GM21825 (cell line): ENCODE measurements at regions not wholly inside any gene's neighbourhood (a gene's known extent, or its start where the extent isn't known, plus 50 kb on each side); places are given as distances from the start of the nearest gene placed in this dataset.
A peak's percentile ranks its signal among the peaks of the same experiment; 100 is the strongest.

Experiments
- ATAC-seq: cut with Tn5 transposase; IDR thresholded peaks from one replicate; pipeline ENCODE4 v1.9.1; 2021; ENCODE audit warnings: mild to moderate bottlenecking, moderate library complexity; ENCODE audit not compliant: unreplicated experiment

DNA sequence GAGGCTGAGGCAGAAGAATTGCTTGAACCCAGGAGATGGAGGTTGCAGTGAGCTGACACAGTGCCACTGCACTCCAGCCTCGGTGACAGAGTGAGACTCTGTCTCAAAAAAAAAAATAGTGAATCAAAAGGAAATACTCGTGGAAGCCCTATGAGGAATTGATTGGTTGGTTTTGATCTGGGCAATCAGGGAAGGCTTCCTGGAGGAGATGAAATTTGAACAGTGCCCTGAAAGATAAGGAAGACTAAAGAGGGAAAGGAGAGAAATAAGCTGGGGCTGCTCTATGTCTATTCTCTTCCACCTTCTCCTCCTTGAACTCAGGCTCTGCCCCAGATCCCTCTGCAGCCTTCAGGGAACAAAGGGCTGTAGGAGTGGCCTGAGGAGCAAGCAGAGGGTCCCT lies 54.1 kb downstream of the IRF2BPL start:
- ATAC-seq = no peak

- no peak for ATAC-seq
These were observed 57.0 kb downstream of the IRF2BPL start for GRCh38 chr14:76971549-76971948.

DNA sequence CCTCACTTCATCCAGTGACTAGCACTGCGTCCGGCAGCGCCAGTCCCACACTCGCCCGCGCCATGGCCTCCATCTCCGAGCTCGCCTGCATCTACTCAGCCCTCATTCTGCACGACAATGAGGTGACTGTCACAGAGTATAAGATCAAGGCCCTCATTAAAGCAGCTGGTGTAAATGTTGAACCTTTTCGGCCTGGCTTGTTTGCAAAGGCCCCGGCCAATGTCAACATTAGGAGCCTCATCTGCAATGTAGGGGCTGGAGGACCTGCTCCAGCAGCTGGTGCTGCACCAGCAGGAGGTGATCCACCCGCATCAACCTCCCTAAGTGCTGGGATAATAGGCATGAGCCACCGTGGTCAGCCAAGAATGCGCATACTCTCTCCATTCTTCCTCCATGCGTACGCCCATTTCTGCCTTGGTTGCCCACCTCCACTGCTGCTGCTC lies 59.9 kb downstream of the IRF2BPL start:
- ATAC-seq = no peak

DNA sequence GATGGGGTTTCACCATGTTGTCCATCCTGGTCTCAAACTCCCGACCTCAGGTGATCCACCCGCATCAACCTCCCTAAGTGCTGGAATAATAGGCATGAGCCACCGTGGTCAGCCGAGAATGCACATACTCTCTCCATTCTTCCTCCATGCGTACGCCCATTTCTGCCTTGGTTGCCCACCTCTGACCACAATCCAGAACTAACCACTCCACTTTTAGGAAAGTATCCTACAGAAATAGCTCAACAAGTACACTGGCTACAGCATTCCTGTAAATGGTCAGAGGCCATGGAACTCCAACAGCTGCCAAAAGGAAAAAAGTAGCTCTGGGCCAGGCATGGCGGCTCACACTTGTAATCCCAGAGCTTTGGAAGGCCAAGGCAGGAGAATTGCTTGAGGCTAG lies 60.7 kb downstream of the IRF2BPL start:
- no peak for ATAC-seq

DNA sequence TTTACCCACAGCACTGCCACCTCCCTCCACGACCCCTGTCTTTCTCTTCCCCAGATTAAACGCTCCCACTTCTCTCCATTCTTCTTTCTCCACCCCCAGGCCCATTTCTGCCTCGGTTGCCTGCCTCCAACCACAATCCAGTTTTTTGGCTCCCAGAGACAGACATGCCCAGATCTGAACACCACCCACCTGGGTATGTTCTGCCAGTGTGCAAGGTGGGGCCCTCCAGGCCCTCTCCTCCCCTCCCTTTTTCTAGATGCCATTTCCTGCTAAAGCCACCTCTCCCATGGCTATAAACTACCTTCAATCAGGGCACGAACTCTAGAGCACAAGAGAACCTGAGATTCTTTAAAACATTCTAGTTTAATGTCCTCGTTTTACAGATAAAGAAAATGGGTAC lies 63.3 kb downstream of the IRF2BPL start:
- ATAC-seq = no peak

DNA sequence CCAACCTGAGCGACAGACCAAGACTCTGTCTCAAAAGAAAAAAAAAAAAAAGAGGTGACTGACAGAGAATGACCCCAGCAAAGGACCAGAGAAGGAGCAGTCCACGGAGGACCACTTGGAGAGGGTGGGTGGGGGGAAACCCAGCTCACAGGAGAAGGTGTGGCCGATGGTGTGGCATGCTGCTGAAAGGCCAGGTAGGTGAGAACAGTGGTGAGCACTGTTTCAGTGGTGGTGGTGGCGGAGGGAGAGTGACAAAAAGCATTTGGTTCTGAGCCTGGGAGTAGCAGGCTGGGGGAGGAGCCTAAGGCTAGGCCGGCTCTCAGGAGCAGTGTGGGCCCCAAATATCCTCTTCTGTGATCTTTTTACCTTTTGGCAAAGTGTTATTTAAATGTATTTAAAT lies 63.8 kb downstream of the IRF2BPL start:
- no peak for ATAC-seq

GRCh38 chr14:76963372-76963771 lies 65.1 kb downstream of the IRF2BPL start:
- no peak for ATAC-seq

DNA sequence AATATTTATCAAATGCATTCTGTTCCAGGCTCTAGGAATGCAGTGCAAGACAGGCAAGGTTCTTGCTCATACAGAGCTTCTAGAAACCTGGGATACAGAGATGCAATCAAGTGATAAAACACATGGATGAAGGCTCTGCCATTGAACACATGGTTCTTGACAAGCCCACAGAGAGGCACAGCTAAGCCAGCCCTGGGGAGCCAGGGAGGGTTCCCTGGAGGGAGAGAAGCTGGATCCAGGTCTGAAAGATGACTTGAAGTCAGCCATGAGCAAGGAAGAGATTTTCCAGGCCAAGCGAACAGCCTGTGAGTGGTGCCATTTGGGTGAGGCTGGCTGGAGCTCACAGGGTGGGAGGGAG lies 66.2 kb downstream of the IRF2BPL start:
- ATAC-seq = no peak

DNA sequence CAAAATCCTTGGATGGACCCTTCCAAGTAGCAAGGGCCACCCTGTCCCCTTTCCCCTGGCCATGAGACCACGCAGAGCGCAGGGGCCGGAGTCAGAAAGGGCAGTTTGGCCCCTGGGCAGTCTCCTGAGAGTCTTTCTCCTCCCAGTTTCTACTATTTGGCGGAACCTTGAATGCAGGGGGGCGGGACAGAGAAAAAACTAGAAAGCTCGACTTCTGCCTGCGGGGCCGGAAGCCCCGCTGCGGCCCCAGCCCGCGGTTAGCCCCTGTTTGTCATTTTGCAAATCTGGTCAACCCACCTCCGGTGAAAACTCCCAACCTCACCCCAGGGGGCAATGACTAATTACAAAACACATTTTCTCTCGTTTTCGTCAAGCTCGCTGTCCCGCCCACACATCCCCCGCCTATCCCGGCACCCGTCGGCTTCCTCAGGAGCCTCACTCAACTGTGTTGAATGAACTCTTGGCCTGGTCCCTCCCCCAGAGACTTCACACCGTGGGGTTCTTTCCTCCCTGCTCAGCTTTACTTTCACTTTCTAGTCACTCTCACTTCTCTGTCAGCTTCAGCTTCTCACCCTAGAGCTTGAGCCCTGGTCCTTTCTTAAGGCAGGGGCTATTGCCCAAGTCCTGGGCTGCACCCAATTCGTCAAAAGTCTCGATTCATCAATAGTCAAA lies 66.7 kb downstream of the IRF2BPL start:
- ATAC-seq = peak; percentile 89

- ATAC-seq = no peak
These were observed 69.4 kb downstream of the IRF2BPL start for GRCh38 chr14:76958980-76959710.

DNA sequence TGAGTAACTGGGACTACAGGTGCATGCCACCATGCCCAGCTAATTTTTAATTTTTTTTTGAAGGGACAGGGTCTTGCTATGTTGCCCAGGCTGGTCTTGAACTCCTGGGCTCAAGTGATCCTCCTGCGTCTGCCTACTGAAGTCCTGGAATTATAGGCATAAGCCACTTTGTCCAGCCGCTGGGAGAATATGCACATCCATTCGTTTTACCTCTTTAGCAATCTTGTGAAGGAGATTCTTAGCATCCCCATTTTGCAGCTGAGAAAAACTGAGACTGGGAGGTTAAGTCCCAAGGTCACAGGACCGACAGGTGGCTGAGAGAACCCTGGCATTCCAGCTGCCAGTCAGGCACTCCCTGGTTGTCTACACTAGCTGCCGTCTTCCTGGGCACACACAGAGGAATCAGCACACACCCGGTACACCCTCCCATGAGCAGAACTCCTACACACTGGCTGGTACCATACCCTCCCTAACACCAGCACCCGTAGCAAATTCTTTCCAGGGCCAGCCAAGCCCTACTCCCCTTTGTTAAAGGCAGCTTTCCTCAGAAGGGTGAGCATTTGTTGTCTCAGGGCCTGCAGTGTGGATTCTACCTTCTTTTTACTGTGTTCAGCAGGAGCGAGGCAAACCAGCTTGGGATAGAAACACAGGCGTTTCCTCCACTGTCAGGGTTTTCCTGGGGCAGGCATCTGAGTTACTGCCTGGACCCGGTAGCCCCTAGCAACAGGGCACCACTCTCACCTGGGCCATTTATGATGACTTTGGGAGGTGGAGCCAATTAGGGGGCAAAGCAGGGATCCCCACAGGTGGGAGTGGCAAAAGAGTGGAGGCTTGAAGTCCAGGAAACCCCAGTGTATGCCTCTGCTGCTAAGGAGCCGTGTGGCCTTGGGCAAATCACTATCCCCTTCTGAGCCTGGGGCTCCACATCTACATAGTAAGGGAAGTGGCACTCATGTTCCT lies 70.2 kb downstream of the IRF2BPL start:
- ATAC-seq = no peak

- ATAC-seq = no peak
These were observed 71.2 kb downstream of the IRF2BPL start for GRCh38 chr14:76957224-76957891.

DNA sequence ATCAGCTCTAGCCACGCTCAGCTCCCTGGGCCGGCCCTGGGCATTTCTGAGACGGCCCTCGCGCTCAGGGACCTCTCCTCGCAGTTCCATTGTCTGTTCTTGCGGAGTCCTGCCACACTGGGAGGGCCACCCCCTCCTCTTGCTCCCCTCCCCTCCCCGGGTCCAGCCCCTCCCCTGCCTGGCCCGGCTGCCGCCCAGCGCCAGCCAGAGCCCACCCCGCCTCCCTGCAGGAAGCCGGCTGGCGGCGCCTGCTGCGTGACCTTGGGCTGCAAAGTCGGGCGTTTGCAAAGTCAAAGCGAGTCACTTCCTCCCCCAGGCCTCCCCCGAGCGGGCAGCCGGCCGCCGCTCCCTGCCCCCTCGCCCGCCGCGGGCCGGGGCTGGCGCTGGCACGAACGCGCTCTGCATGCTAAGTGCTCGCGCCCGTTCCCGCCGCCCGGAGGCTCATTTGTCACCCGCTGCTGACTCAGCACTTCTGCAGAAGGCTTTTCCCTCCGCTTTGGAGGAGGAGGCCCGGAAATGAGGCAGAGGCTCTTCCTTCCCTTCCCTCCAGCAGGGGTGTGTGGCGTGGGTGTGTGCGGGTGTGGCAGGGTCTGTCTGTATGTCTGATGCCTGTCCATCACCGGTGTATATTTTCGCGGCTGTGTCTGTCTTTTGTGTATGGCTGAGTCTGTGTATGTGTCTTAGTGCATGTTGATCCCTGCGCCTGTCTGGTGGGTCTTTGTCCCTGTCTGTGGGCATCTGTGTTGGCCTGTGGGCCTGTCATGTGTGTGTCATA lies 72.0 kb downstream of the IRF2BPL start:
- peak; percentile 42 for ATAC-seq

- ATAC-seq = peak; percentile 35
These were observed 72.8 kb downstream of the IRF2BPL start for GRCh38 chr14:76955575-76956315.

GRCh38 chr14:76954394-76955190 lies 73.9 kb downstream of the IRF2BPL start:
- ATAC-seq = no peak

GRCh38 chr14:76953311-76953945 lies 75.1 kb downstream of the IRF2BPL start:
- ATAC-seq = no peak

DNA sequence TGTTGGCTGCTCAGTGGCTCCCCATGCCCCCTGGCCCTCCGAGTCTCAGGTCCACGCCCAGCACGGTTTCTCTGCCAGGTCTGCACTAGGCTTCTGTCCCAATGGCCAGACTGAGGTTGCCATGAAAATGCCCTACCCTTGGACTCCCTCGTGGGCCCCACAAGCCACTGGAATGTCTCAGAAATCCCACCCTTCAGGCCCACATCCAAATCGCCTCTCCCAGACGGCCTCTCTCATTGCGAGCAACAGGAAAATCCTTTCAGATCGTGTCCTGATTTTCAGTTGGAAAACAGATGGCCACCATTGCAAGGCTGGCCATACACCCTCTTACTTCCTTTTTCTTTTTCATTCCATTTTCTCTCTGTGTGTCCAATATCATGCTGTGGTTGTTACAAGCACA lies 77.3 kb downstream of the IRF2BPL start:
- no peak for ATAC-seq
